Amygdala (tissue), 56 donors: ENCODE measurements at regions not wholly inside any gene's neighbourhood (a gene's known extent, or its start where the extent isn't known, plus 50 kb on each side); places are given as distances from the start of the nearest gene placed in this dataset.
A peak's percentile ranks its signal among the peaks of the same experiment; 100 is the strongest.

ENCODE experiments used
- DNase-seq, 56 donors: peaks; one replicate each; lab custom pipeline; 2025; lab: John Stamatoyannopoulos, UW

DNA sequence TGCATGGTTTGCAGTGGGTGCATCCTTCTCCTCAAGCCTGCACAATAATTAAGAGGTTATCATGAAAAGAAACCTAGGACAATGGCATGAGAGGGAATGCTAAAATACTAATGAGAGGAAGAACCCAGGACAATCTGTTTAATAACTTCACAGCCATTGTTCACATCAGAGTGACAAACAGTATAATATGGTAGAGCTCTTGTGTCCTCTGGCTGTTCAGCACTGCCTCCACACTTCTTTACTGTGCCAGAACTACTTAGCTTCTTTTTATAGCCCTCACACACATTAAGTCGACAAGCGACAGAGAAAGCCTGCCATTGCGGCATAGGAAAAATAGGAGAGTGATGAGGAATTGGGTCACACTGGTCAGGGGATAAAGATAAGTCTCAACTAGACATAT, 65.0 kb upstream of the MEIS2 start:
- DNase-seq: no peak

DNA sequence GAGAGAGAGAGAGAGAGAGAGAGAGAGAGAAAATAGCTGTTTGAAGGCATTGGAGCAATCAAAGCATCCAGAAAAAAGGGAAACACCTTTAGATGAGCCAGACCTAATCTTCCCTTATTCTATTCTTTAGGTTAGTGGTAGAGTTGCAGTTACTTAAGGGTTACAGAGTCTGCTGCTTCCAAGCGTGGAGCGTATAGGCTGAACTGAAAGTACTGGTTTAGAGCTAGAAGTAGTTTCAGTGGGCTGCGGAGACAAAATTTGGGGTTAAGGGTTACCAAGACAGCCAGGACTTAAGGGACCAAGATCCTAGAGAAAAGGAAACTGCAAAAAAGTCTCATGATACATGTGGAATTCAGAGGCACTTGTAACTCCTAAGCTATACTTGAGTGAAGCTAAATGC, 66.1 kb upstream of the MEIS2 start:
- DNase-seq: no peak

DNA sequence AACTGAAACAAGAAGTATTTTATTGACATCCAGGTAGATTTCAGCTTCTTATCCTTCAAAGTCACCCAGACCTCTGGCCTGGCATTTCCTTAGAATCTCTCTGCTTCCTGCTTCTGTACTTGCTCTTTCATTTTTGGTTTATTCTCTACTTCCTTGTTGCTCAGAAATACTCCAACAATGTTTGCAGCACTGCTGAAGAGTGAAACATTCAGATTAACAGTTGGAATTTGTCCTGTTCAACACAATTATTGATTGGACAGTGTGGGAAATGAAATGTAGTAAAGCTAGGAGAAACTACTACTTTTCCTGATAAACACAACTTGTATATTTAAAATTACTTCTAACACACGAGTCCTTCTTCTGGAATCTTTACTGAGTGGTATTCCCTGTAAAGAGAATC, 81.0 kb upstream of the MEIS2 start:
- DNase-seq: no peak

DNA sequence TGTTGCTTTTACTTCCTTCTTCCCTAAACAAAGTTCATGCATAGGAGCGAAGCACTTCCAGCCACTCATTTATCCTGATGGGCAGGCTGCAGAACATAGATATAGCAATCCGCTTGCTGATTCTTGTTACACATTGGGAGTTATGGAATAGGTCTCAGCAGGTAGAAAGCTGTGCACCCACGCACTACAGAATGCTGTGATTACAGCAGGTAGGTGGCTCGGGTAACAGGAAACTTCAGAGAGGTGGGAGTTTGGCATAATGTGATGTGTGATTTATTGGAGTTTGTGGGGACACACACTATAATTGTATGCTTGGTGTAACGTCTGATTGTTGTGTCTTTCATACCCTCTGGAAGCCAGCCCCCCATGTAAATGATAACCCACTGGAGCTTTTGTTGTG, 99.2 kb upstream of the MEIS2 start:
- peak in 1 of 56 donors; percentile 2 for DNase-seq

DNA sequence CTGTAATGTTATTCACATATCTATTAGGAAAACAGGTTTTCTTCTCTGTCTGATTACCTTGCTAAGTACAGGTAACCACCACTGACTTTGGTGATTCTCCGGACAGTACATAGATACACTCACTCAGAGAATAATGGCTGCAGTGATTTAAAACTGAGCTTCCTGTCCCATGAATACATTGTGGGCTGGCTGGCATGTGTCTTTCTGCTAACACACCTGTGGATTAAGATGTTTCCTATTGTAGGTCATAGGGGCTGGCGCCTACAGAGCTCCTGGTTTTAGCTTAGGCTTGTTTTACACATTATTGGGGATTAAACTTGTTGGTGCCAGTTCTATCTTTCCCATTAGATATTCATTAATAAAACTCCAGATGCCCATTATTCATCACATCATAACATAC, 102.7 kb upstream of the MEIS2 start:
- no peak for DNase-seq

DNA sequence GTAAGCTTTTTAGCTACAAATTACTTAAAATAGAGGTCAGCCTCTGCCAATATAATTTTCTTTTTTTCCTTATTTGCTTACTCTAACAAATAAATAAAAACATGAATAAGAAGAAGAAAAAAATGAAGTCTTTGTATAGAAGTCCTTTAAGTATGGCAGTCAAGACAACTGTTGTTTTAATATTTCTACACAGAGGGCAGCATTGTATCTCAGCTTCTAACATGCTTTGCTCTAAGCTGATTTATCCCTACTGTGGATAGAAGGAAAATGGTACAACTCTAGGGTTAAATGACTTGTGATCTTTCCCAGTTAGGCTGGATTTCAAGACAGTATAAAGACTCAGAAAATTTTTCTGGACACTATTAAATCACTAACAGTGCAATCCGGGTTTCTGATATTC, 104.3 kb upstream of the MEIS2 start:
- no peak for DNase-seq

DNA sequence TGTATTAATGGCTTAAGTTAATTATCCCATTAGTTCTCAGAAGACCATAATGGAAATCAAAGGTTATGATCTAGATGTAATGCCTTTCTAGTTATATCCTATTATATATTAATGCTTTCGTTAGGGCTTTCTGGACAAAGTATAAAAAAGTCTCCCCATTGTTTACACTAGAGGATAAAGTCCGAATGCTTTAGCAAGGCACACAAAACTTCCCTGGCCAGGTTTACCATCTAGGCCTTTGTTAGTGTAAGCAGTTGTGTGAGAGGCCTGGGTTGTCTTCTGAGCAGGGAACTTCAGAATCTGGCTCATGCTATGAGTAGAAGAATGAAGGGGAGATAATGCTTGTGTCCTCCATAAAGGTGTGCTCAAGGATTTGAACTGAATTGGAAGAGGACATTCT, 106.3 kb upstream of the MEIS2 start:
- DNase-seq: no peak

DNA sequence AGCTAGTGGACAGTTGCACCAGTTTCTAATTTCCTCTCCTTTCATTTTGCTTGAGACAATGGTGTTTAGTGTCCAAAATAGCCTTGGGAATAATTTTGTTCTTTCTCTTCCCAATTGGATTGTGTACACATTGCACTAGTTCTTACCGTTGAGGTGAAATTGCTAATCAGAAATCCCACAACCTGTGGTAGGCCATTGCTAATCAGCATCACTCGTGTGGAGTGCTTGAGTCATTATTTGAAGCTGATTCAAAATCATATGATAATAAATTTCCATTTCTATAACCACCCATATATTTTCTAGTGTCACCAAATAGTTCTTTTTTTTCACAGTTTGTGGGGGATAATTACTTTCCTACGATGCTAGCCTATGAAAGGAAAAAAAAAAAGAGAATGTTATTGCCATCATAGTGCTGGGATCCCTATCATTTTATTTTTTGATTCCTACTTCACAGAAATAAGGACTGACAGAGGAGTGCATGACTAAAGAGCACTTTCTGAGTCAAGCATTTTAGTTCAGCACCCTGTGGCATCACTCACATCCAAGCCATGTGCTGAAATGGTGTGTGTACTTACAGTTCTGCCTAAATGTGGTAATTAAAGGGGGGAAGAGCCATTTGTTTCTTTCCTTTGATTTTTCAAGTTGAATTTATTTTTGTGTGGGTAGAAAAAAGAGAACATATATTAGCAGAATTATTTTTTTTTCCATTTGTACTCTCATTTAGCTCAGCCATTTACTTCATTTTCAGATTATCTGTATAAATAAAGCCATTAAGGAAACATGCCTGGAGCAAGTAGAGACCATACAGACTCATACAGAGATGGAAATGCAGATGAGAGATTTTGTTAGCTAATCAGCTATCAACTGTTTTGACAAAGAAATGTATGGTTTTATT, 108.0 kb upstream of the MEIS2 start:
- DNase-seq: no peak

DNA sequence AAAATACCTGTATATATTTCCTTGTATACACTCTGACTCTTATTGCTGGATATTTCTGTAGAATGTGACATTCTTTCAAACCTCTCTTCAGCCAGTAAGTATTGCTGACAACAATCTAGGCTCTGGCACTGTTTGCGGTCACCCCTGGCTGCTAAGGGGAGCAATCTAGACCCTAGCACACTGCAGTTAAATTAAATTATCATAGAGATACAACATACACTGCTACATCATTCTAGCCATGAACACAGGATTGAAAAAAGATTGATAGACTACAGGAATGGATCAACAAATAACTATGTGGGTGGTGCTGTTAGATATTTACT, 108.7 kb upstream of the MEIS2 start:
- DNase-seq: no peak

DNA sequence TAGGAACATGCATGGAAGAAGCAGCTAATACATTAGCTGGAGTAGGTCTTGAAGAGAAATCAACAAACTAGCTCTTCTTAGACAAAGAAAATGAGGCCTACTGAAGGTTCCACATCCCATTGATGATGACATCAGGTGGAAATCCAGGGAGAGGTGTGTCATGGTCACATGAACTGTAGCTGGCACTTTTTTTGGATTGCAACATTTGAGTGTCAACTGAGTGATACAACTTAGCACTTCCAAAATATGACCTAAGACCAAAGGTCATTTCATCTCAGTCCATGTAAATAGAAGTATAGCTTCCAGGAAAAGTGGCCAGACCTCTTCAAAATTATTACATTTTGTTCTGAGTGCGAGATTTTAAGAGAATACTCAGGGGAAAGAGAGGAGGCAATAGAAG, 117.2 kb upstream of the MEIS2 start:
- no peak for DNase-seq

DNA sequence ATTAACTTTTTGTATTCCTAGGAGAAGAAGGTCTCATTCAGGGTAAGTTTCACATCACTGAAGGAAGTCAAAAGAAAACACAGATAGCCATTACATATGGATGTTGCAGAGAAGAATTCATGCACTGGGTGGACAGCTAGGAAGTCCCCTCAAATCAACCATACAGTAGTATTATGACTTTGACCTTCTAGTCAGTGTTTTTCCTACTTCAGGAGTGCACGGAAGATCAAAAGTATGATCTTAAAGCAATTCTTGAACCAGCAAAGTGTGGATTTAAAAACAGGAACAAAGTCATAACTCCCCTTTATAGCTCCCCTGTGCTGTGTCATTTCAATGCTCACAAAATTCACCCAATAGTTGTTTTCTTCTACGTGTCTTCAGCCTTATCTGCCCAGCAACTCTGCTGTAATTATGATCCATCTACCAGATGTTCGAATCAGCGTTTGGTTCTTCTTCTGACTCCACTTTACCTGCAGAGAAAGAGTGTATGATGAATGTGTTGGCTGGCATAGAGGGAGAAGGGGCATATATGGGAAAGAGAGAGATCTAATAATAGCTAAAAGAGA, 118.1 kb upstream of the MEIS2 start:
- no peak for DNase-seq

DNA sequence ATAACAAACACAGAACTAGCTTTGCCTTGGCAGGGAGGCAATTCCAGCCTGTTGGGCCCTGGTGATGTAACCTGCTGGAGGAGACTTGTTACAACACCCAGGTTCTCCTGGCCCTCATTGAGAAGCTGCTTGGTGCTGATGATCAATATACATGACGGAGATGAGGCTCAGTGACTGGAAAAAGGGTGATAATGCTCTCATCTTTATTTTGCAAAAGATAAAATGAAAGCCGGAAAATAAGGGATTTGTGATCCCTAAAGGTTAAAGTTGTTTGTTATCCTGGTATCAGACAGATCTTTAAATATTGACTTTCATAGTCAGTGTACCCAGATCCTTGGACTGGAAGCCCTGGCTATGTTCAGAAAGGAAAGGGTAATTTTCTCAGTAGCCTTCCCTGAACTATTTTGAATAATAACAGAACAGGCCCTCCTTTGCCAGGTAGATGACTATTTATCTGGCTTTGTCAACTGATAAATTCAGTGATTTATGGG, 118.9 kb upstream of the MEIS2 start:
- no peak for DNase-seq

DNA sequence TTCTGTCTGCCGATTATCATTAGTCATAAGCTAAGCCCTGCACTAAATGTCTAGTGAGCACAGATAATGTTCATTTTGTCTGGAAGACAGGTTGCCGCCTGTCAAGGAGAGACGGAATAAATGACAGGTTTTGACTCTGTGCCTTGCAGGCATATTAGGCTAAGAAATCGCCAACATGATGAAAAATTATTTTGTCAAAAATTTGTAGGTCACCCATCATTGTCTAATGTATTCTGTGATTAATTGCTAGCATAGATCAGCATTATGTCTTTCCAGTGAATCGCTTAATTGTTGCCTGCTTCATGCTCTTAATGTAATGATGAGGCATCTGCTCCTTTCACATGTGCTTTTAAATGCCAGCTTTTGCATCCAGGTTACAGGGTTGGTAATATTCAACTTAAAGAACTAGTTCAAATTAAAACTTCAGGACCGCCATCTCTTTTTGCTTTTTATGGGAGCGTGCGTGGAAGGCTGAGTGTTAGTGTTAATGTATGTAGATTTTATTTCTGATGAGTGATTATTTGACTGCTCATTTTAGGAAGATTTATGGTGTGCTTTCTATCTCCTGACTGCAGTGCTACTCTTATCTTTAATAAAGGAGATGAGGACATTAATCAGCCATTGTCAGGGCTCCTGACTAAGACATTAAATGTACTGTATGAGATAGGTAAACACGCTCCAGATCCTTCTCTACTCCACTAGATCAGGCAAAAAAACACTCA, 120.8 kb upstream of the MEIS2 start:
- DNase-seq: no peak

DNA sequence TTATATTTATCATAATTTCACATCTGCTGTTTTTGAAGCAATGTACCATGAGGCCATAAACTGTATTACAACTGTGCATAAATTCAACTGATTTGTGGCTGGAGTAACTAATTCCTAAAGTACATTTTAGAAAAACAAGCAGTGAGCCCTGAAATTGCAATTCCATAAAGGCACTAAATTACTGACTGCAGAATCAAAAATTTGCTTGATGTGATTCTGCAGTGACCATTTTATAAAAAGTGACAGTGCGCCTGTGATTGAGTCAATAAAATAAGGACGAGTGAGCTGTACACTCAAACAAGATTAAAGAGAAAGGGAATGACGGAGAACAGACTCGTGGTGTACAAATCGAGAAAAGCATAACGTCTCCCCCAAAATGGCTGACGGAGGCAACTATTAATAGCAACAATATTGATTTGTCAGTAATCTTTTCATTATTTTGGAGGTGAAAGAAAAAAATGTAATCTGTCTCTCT, 121.4 kb upstream of the MEIS2 start:
- no peak for DNase-seq

DNA sequence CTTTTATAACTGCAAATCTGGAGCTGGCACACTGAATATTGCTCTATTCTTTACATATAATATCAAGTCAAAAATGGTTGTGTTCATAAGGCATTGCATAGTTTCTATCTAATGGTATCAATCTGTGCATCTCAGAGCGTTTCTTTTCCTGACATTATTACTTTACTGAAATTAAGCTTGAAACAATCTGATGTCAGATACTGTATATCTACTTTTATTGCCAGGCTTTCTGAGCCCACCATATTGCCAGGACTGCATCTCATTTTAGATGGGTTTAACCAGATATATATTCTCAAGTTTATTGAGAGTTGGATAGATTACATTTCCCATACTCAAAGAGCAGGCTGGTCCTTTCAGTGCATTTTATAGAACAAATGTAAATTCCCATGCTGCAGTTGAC, 122.7 kb upstream of the MEIS2 start:
- DNase-seq: no peak

DNA sequence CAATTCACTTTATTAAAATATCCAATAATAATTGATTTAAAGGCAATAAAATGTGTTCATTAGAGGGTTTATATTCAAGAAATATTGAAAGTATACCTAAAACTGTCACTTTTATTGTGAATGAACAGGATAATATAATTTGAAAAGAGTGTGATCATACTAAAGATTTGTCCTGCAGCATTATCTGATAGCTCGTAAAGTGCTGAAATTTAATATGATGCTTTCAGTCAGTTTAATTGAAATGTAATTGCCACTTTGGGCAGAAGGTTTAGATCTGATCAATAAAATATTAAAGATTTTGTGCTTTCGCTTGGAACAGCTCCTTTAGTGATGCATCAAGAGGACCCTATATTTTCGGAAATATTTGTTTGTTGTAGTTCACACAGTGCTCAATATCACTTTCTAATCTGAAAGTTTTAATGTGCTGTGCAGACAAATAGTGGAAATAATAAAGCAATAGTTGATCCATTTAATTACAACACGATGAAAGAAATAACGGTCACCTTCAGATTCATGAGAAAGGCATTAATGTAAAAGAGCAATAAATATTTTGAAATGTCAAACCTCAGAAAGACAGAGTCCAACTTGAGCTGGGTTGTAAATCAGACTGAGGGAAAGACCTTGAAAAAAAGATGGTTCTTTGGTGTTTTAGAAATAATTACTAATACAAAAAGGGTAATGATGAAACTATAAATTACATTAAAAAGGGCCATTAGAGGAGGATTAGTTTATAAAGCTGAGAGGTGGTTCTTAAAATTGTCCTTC, 129.7 kb upstream of the MEIS2 start:
- no peak for DNase-seq

DNA sequence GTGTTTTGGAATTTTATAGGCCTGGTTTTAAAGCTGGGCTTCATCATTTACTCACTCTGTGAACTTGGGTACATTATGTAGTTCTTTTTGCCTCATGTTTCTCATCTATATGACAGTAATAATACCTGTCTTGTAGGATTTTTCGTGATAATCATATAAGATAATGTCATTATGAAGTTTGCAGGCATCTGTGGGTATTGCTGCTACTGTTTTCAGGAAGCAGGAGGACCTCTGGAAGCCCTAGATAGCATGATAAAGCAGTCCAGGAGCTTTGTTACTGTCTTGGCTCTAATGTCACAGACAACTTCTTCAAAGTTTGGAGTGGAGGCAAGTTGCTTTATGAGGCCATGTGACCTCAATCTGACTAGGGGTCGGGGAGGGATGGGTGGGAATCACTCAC, 145.0 kb upstream of the MEIS2 start:
- no peak for DNase-seq

DNA sequence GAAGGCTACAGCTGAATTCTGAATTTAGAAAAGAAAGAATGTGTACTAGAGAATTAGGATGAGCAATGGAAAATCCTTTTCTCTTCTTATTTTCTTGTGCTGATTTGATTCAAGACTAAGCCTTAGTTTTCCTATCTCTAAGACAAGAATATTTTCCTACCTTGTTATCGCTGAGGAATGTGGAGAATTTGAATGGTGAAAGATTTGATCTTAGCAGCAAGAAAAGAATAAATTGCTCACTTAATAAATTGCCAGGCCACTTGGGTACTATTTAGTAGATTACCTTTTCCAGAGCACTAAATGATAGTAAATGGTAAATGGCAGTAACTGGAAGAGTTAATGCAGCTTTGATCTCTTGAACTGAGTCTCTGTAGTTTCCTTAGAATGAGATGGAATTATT, 145.7 kb upstream of the MEIS2 start:
- DNase-seq: no peak

DNA sequence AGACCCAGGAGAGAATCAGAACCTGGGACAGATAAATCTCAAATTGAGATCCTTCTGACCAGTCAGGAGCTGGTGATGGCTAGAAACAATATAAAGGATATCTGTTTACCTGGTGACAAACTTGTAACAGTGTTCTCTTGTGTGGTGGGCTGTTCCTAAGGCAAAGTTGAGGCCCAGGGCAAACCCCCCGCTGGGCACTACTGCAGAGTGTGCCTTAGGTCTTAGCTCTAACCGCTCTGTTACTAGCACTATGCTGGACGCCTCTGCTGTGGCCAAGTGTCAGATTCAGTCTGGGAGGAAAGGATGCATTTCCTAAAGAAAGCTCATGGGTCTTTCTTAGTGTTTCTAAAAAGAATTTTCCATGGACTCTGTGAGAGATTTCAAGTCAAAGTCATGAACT, 146.5 kb upstream of the MEIS2 start:
- no peak for DNase-seq

DNA sequence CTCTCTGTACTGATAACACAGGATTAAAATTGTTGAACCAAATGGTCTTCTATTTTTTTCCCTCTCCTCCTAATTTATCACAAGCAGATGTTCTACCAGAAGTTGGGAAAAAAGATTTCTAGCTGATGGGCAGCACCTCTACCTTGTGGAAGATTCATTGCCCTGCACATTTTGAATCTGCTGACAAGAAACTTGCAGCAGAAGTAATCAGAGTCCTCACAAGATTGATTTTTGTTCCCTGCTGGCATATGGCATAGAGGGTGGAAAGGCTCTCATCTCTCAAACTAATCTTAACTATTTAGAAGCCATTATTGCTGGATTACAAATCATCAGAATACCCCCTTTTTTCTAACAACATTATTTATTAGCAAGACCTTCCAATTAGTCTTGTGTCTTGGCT, 148.9 kb upstream of the MEIS2 start:
- DNase-seq: no peak

DNA sequence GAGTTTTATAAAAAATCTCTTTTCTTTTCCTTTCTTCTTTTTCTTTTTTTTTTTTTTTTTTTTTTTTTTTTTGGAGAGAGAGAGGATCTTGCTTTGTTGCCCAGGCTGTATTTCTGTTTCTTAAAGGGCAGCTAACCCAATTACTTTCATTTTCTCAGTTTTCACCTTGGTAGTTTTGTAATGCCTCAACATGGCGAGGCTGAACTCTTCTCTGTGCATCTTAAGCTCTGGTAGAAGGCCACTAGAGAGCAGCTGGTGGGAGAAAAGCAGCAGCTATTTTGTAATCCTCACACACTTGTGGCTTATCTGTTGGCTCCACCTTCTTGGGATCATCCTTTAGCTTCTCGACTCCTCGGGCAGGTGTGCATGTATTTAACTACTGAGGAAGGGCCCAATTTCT, 152.2 kb upstream of the MEIS2 start:
- DNase-seq: no peak
